GM18951 (cell line): ENCODE measurements at regions not wholly inside any gene's neighbourhood (a gene's known extent, or its start where the extent isn't known, plus 50 kb on each side); places are given as distances from the start of the nearest gene placed in this dataset.
"Not testable (repeated sequence)": the region's sequence is repeated elsewhere in the genome, so short reads cannot be mapped to it uniquely, and the experiment has no call there.

Source experiments
- POLR2A ChIP-seq: IDR thresholded peaks from 4 replicates; pipeline ENCODE4 v1.6.1; 2011; ENCODE audit warnings: mild to moderate bottlenecking; ENCODE audit not compliant: insufficient read length, insufficient read depth; ENCODE audit errors: extremely low read depth
- in situ Hi-C: fragments of 300-500 bp; cut with MboI; formaldehyde crosslinking; loops from one replicate; pipeline ENCODE4 v1.12.0; 2022; ENCODE audit warnings: low sequenced_read_pairs, mixed read lengths, inconsistent platforms; ENCODE audit not compliant: unreplicated experiment

DNA sequence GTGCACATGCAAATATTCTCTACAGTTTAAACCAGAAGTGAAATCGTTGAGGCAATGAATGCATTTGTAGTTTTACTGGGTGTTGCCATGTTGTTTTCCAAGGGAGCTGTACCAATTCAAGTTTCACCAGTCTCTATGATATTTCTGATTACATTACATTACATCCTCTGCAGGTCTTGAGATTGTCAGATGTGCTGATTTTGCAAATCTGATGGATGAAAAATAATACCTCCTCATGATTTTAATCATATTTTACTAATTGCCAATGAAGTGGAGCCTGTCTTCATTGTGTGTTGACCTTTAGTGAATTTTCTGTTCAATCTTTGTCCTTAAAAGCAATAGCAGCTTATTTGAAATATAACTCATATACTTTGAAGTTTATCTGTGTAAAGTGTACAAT lies 282.4 kb downstream of the NR2F2 start:
- TF ChIP-seq POLR2A: no peak
- in situ Hi-C loops: no loop called here

GRCh38 chr15:96619174-96619573 lies 288.7 kb downstream of the NR2F2 start:
- in situ Hi-C loops: no loop called here
- TF ChIP-seq POLR2A: no peak

DNA sequence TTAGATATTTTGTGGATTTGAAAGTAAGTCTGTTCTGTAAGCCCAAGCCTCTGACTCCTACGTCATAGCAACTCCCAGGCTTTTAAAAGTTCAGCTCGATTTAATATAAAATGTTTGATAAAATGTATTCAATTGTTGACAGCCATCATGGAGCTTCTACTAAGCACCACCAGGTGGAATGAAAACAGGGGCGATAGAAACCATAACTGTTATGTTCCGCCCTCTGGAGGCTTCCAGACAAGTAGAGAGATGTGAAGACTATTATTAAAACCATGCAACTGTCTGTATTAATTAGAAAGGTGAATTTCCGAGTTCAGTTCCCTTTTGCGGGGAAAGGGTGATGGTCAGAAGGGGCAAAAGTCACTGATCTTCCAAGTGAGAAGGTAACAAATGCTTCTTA lies 292.2 kb downstream of the NR2F2 start:
- in situ Hi-C loops: no loop called here
- no peak for TF ChIP-seq POLR2A

GRCh38 chr15:96625256-96625655 lies 294.8 kb downstream of the NR2F2 start:
- no peak for TF ChIP-seq POLR2A
- in situ Hi-C loops: no loop called here

GRCh38 chr15:96627031-96627568 lies 296.6 kb downstream of the NR2F2 start:
- no peak for TF ChIP-seq POLR2A
- in situ Hi-C loops: no loop called here

DNA sequence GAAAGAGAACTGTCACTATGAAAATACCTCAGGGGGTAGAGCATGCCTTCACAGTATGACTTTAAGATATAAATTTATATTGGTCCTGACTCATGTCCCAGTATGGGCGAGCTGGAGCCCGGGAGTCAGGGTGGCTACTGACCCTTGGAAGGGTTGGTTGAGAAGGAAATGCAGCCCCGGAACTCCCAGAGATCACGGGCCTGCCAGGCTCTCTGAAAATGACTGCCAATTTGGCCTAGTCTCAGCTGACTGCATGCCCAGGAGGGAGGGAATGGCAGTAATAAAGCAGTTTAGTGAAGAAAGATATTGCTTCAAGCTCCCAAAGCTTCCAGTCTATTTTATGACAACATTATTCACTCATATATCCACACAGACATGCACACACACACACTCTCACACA lies 299.0 kb downstream of the NR2F2 start:
- no peak for TF ChIP-seq POLR2A
- in situ Hi-C loops: no loop called here

DNA sequence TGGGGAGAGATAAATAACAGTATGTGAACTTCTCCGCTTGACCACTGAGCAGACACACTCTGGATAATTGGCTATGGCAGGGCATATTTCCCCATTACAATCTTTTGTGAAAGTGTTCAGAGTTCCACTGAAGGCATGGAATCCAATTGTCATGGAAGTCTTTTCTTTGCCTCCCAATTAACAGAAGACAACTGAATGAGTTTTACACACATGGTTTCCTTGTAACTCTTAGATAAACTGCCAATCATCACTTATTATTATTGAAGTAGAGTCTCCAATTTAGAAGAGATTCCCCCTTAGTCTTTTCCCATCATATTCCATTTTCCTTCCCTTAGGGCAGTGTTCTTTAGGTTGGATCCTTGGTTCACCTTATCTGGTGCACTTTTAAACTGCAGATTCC lies 308.3 kb downstream of the NR2F2 start:
- TF ChIP-seq POLR2A: no peak
- in situ Hi-C loops: no loop called here

GRCh38 chr15:96645796-96646195 lies 315.3 kb downstream of the NR2F2 start:
- in situ Hi-C loops: no loop called here
- no peak for TF ChIP-seq POLR2A

- in situ Hi-C loops: no loop called here
- no peak for TF ChIP-seq POLR2A
Observed at GRCh38 chr15:96648866-96649265, 318.4 kb downstream of the NR2F2 start.

- in situ Hi-C loops: no loop called here
- no peak for TF ChIP-seq POLR2A
Observed at GRCh38 chr15:96657096-96657495, 326.6 kb downstream of the NR2F2 start.

GRCh38 chr15:96666979-96667378 lies 336.5 kb downstream of the NR2F2 start:
- in situ Hi-C loops: not testable (repeated sequence)

DNA sequence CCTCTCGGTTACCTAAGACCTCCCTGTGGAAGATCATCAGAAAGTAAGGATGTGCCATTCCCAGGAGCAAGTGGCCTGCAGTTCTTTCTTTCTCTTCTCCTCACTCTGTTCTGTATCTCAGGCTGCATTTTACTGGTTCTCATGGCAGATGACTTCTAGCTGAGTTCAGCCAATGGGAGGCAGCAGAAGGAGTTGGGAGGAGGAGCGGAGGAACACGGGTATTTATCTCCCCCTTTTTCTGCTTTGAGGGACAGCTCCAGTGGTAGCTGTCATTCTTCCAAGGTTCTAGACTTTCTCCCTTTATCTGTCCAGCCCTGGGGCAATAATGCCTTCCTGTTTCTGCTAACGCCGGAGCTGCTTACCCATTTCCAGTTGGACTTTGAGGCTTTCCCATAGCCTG lies 339.9 kb downstream of the NR2F2 start:
- in situ Hi-C loops: no loop called here
- TF ChIP-seq POLR2A: no peak

DNA sequence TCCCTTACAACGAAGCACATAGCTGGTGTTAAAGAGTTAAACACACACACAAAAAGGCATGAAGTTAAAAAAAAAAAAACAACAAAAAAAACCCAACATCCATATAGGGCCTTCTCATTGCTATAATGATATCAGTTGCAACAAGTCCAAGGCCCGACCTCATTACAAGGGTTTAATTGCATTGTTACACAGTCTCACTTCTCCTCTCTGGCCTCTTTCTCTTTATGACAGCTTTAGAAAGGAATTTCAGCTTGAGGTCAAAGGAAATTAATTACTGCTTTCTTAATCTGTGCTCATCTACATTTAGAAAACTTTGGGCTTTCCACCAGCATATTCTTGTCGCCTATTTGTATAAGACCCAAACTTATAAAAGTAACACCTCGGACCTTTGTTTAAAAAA lies 342.1 kb downstream of the NR2F2 start:
- TF ChIP-seq POLR2A: no peak
- in situ Hi-C loops: no loop called here

DNA sequence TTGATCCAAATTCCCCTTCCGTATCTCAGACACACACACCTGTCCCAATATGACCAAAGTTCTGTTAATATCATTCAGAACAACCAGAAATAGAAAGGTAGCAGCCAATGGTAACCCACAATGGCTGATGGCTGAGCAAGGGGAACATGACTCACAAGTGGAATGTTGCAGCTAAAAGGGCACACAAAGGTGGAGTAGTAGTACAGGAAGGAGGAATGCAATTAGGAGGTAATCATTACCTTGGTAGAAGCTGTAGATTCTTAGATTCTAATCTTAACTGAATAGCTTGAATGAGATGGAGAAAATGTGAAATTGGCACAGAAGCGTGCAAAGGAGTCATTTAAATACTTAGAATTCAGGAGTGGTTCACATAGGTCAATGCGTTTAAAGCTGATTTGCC lies 347.9 kb downstream of the NR2F2 start:
- in situ Hi-C loops: no loop called here
- no peak for TF ChIP-seq POLR2A

DNA sequence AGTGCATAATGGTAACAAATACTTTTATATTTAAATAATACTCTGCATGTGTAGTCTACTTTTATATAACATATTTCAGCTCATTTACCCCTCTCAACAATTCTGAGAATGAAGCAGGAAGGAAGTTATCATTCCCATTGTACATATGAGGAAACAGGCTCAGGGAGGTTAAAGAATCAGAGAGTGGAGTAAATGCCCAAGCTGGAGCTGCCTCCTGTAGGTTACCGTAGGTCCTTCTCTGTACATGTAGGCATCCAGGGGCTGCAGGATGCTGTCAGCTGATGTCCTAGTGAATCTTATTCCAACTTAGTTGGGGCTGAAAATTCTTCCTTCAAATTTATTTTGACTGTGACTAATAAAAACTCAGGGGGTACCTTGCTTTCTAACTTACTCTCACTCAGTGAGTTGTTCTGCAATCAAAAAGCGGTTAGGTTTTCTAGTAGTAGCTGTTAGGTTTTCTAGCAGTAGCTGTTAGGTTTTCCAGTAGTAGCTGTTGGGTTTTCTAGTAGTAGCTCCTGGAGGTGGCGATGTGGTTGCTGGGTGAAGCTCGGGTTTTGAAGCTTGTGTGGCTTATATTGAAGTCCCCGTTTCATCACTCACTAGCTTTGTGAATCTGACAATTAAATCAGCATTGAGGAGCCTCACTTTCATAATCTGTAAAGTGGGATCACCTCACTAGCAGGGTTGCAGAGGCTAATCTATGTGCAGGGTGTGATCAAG lies 357.0 kb downstream of the NR2F2 start:
- in situ Hi-C loops: no loop called here
- no peak for TF ChIP-seq POLR2A

- in situ Hi-C loops: no loop called here
Observed at GRCh38 chr15:96690733-96691132, 360.2 kb downstream of the NR2F2 start.

More at GRCh38 chr15:96690733-96691132, 360.2 kb downstream of the NR2F2 start:
- no peak for TF ChIP-seq POLR2A
